ENCODE measurements at regions not wholly inside any gene's neighbourhood (a gene's known extent, or its start where the extent isn't known, plus 50 kb on each side); places are given as distances from the start of the nearest gene placed in this dataset.
A peak's percentile ranks its signal among the peaks of the same experiment; 100 is the strongest.

DNA sequence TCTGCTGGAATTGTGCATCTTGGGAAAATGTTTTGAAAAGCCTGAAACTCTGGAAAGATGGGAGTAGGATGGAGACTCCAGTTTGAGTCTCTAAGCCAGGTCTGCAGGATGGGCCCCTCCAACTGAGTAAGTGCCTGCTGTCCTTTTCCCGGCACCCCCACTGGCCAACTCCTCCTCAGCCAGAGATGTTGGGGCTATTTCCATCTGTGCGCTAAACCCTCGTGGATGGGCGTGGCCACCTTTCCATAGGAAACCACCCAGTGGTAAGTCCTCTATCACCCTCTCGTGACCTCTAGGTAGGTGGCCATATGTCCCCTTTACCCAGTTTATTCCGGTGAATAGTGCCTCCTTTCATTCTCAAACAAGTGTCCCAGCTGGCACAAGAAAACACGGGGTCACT, 250.9 kb downstream of the TOMM20 start:
- Mint-ChIP-seq H3K36me3 (no peaks in the 10 kb centered on the region), H3K27ac (peak overlapping the region; percentile 17 to 87), H3K9me3 (no peaks in the 10 kb centered on the region), H3K4me1 (ENCODE audit: low read depth in 2 of 2) (peaks cover 59 to 61% of the 10 kb centered on the region in 2 donors), H3K27me3 (no peaks in the 10 kb centered on the region), H3K4me3 (no peak overlapping the region)
- DNase-seq (ENCODE audit: low spot score) = peak; percentile 20
- no peak for ATAC-seq

DNA sequence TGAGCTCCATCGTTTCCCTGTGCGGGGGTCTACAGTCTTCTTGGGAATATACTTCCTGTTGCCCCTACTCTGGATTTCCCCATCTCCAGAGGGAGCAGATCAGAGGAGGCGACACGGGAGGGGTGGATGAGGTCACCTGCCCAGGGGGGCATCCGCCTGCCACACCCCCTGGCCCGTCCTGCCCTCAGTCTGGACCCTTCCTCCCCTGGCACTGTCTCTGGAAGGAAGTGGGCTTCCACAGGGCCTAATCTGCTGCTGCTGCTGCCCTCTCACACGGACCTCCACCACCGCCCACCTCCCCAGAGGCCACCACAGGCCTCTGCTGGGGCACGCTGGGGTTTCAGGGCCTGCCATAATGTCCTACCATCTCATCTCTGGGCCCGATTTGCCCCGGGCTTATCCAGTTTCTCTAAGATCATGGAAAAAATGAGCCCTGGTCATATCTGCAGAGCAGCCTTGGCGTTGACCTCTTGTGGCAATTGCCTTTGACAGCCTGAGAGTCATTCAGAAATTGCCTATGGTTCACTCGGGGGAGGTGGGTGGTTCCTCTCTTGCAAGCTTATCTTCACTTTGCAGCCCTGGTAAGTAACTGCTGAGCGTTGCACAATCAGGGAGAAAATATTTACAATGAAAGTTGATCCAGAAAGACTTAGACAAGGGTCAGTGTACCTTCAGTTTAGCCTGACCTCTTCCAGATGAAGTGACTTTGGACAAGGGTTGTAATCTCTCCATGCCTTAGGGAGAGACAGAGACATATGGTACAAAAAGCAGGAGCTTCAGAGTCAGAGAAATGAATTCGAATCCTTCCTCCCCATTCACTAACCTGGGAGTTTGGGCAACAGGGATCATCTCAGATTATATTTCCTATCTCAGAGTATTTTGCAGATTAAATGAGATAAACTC, 252.4 kb downstream of the TOMM20 start:
- Mint-ChIP-seq H3K36me3 (no peaks in the 10 kb centered on the region), H3K9me3 (no peaks in the 10 kb centered on the region), H3K27me3 (no peaks in the 10 kb centered on the region), H3K27ac (peak overlapping the region; percentile 65 to 83), H3K4me3 (peak overlapping the region; percentile 24), H3K4me1 (ENCODE audit: low read depth in 2 of 2) (peaks cover 48 to 53% of the 10 kb centered on the region in 2 donors)
- DNase-seq (ENCODE audit: low spot score) (no peak), ATAC-seq (peak; percentile 71 to 83)

DNA sequence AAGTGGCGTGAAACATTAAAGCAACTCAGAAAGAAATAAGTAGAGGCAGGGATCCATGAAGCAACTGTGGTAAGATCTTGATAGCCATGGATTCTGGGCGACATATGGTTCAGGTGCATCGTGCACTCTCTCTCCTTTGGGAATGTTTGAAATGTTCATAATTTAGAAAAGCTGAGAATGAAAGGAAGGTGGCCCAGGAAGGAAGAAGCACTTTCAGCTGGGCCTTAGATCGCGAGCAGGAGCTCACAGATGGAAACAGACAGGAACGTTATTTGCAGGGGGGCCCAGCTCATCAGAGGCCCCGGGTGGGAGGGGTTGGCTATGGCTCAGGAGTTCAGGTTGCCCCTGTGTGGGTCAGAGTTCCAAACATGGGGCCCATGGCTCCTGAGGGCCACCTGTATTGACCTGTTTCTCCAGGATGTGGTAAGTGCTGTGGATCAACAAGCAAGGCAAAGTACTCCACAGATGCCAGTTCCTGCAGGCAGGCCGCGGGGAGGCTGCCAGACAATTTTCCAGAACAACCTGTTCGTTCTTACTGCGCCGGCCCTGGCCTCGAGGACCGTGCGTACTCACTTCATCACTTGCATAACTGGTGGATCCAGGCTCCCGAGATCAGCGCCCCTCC, 253.2 kb downstream of the TOMM20 start:
- no peak overlapping the region for H3K4me3 Mint-ChIP-seq
- DNase-seq (ENCODE audit: low spot score) = no peak
- no peak for ATAC-seq
- H3K4me1 Mint-ChIP-seq (ENCODE audit: low read depth in 2 of 2) = peaks cover 45 to 50% of the 10 kb centered on the region in 2 donors
- H3K36me3 Mint-ChIP-seq = no peaks in the 10 kb centered on the region
- no peaks in the 10 kb centered on the region for H3K27me3 Mint-ChIP-seq
- H3K27ac Mint-ChIP-seq = peak overlapping the region; percentile 60 to 65
- H3K9me3 Mint-ChIP-seq = no peaks in the 10 kb centered on the region

DNA sequence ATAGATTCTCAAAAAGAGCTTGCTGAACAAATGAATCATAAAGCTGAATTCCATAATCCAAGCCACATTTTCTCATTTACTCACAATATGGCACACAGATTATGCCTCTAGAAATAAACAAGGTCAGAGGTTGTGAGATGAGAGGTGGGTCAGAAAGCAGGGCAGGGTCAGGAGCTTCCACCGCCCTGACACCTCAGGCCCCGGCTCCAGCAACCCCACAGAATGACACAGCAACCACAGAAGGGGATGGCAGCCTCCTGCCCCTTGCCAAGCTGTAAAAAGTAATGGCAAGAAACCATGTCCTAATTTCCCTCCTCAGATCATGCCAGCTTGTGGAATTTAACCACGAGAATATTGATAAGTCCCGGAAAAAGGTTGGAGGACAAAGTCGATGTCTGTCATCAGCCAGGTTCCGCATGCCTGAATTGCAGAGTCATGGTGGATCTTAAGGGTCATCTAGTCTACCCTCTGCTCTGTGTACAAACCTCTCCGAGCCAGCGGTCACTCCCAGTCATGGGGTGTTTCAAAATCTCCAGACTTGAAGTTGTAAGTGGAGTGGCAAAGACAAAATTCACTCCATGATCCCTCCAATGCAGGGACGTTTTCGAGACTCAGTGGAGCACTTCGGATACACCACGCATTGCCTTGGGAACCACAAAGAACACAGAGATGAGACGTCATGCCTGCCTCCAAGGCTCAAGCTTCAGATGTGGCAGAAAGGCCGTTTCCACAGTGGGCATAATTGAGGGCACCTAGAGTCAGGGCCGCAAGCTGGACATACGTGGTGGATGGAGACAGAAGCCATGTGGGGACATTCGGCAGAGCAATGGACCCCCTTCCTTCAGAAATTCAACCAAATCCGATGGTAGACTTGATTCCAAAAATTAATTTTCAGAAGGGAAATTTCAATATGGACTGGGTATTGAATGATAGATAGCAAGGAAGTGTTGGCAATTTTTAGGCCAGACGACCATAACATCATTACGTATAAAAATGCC, 254.0 kb downstream of the TOMM20 start:
- peak in 1 of 2 donors; percentile 52 for ATAC-seq
- Mint-ChIP-seq H3K9me3 (no peaks in the 10 kb centered on the region), H3K36me3 (no peaks in the 10 kb centered on the region), H3K27me3 (no peaks in the 10 kb centered on the region), H3K4me1 (ENCODE audit: low read depth in 2 of 2) (peaks cover 42 to 47% of the 10 kb centered on the region in 2 donors), H3K27ac (peak overlapping the region; percentile 47 to 60), H3K4me3 (peak overlapping the region; percentile 15)
- no peak for DNase-seq (ENCODE audit: low spot score)

DNA sequence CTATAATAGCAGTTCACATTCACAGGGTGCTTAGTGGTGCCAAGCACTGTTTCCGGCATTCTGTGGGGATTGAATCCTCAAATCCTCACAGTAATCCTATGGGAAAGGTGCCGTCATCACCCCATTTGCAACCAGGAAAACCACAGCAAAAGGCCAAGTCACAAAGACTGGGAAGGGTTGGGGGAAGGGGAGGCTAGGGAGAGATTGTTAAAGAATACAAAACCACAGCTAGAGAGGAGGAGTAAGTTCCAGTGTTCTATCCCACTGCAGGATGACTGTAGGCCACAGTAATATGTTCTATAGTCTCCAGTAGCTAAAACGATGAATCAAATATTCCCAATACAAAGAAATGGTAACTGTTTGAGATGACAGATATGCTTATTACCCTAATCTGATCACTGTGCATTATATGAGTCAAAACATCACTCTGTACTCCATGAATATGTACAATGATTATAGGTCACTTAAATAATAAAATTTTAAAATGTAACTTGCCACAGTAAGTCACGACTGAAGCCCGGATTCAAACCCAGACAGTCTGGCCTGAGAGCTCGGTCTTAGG, 256.8 kb downstream of the TOMM20 start:
- ATAC-seq (no peak), DNase-seq (ENCODE audit: low spot score) (no peak)
- Mint-ChIP-seq H3K27me3 (no peaks in the 10 kb centered on the region), H3K27ac (peak overlapping the region in 1 of 2 donors; percentile 26), H3K36me3 (no peaks in the 10 kb centered on the region), H3K4me3 (no peak overlapping the region), H3K4me1 (ENCODE audit: low read depth in 2 of 2) (peaks cover 50 to 52% of the 10 kb centered on the region in 2 donors), H3K9me3 (no peaks in the 10 kb centered on the region)

DNA sequence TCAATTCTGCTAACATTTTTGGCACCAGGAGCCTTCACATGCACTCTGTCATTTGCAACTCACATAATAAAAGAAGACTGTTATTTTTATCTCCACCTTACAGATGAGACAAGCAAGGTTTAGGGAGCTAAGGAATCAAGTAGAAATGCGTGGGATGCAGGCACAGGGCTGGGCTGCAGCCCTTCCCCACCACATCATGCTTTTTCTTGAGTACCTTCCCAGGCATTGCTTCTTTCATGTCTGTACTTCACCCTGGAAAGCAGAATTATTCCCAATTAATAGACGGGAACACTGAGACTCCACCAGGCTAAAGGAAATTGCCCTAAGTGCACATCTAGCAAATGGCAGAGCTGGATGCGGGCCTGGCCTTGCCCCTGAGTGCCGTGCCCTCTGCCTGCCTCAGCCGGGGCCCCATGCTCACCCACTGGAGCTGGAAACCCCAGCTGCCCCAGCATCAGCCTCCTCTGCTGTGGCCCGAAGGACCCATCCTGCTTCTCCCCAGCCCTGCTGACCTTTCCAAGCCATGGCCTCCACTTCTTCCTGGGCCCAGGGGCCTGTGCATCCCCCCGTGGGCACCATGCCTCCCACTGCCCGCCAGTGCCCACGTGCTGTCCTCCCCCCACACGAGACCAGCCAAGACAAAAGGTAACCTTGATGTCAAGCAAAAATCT, 257.5 kb downstream of the TOMM20 start:
- H3K4me3 Mint-ChIP-seq = no peak overlapping the region
- peak overlapping the region in 1 of 2 donors; percentile 26 for H3K27ac Mint-ChIP-seq
- H3K36me3 Mint-ChIP-seq = no peaks in the 10 kb centered on the region
- ATAC-seq (no peak), DNase-seq (ENCODE audit: low spot score) (peak; percentile 32)
- no peaks in the 10 kb centered on the region for H3K9me3 Mint-ChIP-seq
- H3K27me3 Mint-ChIP-seq = no peaks in the 10 kb centered on the region
- peaks cover 51 to 53% of the 10 kb centered on the region in 2 donors for H3K4me1 Mint-ChIP-seq (ENCODE audit: low read depth in 2 of 2)

DNA sequence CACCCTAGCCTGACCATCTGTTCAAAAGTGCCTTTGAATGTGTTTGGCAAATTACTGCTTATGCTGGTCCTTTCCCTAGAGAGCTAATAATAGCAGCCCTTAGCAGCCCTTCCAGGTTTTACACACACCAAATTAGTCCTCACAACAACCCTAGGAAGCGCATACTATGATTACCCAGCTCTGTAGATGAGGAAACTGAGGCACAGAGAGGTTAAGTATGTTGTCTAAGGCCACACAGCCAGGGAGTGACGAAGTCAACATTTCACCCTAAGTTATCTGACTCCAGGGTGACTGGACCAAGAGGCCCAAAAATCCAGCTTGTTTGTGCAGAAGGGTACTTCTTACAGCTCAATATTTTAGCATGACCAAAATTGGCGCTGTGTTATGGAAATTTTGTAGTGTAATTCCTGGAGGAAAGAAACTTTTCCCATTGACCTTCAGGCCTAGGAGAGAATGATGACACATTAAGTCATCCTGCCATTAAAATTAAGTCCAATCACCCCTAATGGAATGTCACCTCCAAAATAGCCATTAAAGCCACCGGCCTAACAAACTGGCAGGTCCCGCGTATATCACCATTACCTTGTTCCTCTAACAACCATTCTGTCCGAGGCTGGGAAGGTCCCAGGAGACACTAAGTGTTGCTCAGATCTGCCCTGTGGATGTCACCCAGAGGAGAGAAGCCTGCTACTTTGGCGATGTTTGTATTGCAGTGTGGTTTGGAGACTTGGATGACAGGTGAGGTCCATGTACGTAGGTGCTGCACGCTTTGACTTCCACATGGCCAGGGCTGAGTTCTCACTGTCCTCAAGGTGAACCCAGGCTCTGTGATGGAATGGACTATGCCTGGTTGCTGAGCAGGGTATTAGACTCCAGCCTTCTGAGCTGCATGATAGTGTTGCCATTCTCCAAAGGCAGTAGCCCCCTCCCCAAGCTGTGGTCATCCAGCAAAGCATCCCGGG, 258.3 kb downstream of the TOMM20 start:
- ATAC-seq = no peak
- H3K9me3 Mint-ChIP-seq = no peaks in the 10 kb centered on the region

DNA sequence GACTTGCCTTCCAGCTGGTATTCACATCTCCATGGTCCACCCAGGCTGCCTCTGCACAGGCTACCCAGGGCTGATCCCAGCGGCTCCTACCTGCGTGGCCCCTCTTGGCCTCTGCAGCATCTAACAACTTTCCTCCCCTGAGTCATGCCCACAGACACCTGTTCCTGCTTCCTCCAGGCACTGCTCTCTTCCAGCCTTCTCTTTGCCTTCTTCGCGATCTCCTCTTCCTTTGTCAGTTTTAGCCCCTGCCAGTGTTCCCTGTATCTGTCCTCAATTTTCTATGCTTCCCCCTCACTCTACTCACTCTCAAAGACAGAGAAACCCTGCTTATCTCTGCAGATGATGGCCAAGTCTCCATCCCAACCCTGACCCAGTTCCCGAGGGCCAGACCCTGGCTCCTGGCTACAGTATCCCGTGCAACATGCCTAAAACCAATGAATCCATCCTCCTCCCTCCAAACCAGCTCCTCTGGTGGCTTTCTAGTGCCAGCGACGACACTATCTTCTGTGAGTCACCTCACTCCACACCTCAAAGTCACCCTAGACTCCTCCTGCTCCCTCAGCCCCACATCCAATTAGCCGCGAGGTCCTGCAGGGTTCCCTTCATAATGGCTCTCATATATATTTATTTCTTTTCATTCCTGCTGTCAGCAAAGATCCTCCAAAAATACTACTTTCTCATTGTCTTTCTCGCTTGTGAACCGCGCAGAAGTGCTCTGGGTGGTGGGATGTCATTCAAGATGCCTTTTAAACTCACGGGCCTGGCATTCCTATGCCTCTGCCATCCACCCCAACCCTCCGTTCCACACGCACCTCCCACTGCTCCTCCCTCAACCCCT, 259.2 kb downstream of the TOMM20 start:
- H3K4me1 Mint-ChIP-seq (ENCODE audit: low read depth in 2 of 2) = peaks cover 45 to 49% of the 10 kb centered on the region in 2 donors
- no peaks in the 10 kb centered on the region for H3K9me3 Mint-ChIP-seq
- peak; percentile 49 for DNase-seq (ENCODE audit: low spot score)
- no peak overlapping the region for H3K4me3 Mint-ChIP-seq
- peak overlapping the region; percentile 36 to 77 for H3K27ac Mint-ChIP-seq
- H3K36me3 Mint-ChIP-seq = no peaks in the 10 kb centered on the region
- no peak for ATAC-seq
- no peaks in the 10 kb centered on the region for H3K27me3 Mint-ChIP-seq

More for the DNA sequence above, 258.3 kb downstream of the TOMM20 start:
- Mint-ChIP-seq H3K36me3 (no peaks in the 10 kb centered on the region), H3K27me3 (no peaks in the 10 kb centered on the region), H3K4me3 (no peak overlapping the region), H3K27ac (peak overlapping the region in 1 of 2 donors; percentile 77), H3K4me1 (ENCODE audit: low read depth in 2 of 2) (peaks cover 52 to 54% of the 10 kb centered on the region in 2 donors)
- peak; percentile 51 for DNase-seq (ENCODE audit: low spot score)

DNA sequence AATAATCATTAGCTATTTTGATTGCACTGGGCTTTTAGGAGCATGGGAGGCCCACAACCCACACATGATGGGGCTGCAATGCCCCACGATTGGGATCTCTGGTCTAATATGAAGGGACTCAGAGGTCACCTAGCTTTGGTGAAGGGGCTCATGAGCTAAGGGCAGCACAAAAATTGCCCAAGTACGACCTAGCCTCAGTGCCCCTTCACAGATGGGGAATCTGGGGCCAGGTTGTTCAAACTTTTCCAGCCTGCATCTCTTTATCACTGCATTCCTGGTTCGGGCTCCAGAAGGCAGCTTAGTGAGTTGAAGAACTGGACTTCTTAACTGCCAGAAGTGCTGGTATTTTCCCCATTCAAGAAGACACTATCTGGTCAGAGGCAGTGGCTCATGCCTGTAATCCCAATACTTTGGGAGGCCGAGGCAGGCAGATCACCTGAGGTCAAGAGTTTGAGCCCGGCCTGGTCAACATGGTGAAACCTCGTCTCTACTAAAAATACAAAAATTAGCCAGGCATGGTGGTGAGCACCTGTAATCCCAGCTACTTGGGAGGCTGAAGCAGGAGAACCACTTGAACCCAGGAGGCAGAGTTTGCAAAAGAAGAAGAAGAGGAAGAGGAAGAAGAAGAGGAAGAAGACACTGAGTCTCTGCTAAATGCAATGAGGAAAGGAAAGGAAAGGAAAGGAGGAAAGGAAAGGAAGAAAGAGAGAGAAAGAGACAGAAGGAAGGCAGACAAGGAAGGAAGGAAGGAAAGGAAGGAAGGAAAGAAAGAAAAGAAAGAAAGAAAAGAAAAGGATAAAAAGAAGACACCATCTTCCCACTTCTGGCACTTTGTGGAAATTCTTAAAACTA, 258.5 kb upstream of the IRF2BP2 start:
- H3K27me3 Mint-ChIP-seq = no peaks in the 10 kb centered on the region
- H3K27ac Mint-ChIP-seq = peak overlapping the region; percentile 36 to 77
- no peaks in the 10 kb centered on the region for H3K9me3 Mint-ChIP-seq
- no peaks in the 10 kb centered on the region for H3K36me3 Mint-ChIP-seq
- H3K4me1 Mint-ChIP-seq (ENCODE audit: low read depth in 2 of 2) = peaks cover 41 to 50% of the 10 kb centered on the region in 2 donors
- no peak overlapping the region for H3K4me3 Mint-ChIP-seq
- ATAC-seq (no peak), DNase-seq (ENCODE audit: low spot score) (peak; percentile 25)

DNA sequence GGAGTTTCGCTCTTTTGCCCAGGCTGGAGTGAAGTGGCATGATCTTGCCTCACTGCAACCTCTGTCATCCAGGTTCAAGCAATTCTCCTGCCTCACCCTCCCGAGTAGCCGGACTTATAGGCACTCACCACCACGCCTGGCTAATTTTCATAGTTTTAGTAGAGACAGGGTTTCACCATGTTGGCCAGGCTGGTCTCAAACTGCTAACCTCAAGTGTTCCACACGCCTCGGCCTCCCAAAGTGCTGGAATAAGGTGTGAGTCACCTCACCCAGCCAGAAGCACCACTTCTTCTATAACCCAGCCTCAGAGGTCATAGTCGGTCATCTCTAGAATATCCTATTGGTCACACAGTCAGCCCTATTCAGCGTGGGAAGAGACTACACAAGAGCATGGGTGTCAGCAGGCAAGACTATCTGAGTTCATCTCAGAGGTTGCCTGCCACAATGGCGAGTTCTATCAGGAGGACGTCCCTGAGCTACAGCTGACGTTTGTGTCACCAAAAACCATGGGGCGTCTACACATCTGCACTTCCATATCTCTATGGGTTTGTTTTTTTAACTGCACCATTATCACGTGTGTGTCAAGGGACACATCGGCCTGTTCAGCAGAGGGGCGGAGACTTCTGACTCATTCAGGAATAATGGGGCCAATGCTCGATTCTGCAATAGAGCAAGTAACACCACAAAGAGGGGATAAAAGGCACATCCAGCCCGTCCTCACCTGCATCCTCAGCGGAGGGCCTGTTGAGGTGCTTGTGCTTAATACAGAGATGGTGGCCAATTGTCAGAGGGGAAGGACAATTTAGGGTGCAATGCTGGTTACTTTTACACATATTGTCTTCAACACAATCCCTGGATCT, 256.3 kb upstream of the IRF2BP2 start:
- ATAC-seq (peak; percentile 84 to 95), DNase-seq (ENCODE audit: low spot score) (peak; percentile 89)
- H3K4me1 Mint-ChIP-seq (ENCODE audit: low read depth in 2 of 2) = peaks cover 50 to 51% of the 10 kb centered on the region in 2 donors
- no peaks in the 10 kb centered on the region for H3K9me3 Mint-ChIP-seq
- peak overlapping the region; percentile 45 for H3K4me3 Mint-ChIP-seq
- peak overlapping the region; percentile 62 to 95 for H3K27ac Mint-ChIP-seq
- H3K27me3 Mint-ChIP-seq = no peaks in the 10 kb centered on the region
- H3K36me3 Mint-ChIP-seq = no peaks in the 10 kb centered on the region

Data from natural killer cell treated with Interleukin-12 subunit alpha and Interleukin-12 subunit beta and Interleukin-15 and Interleukin-18, amount 100 ng/mL, for 72 hours (primary cell).